H1 (cell line): ENCODE measurements at regions not wholly inside any gene's neighbourhood (a gene's known extent, or its start where the extent isn't known, plus 50 kb on each side); places are given as distances from the start of the nearest gene placed in this dataset.

Experiments
- CTCF ChIA-PET: fragments of 300-600 bp; sonication (Branson Sonifier 250); formaldehyde crosslinking; loops from one replicate; lab custom pipeline; 2021; ENCODE audit not compliant: partially characterized antibody; lab: Charles Lee
- POLR2A ChIA-PET: fragments of 300-600 bp; sonication (Branson Sonifier 250); formaldehyde crosslinking; loops from one replicate; lab custom pipeline; 2021; ENCODE audit warnings: inconsistent platforms; ENCODE audit not compliant: partially characterized antibody; lab: Charles Lee
- DNase-seq, 2 experiments: peaks; one replicate each; pipeline versions ENCODE4 v3.0.0 to v3.0.0-alpha.2; 2010 to 2022; ENCODE audit warnings: low spot score in 2 of 2, low read depth in 1 of 2, mixed read lengths in 1 of 2
- FAIRE-seq: peaks from 2 replicates; lab custom pipeline; 2011; peaks lifted over from hg19 to GRCh38; lab: Jason Lieb, UNC
- H2AFZ ChIP-seq: 2 replicates; pipeline ENCODE4 v1.8.1; 2012; ENCODE audit warnings: low read length, inconsistent platforms
- H2AK5ac ChIP-seq: 2 replicates; pipeline ENCODE4 v1.6.1; 2013; ENCODE audit warnings: low read depth, low read length
- H2BK120ac ChIP-seq: replicated peaks from 2 replicates; pipeline ENCODE3; 2013; ENCODE audit warnings: low read depth, low read length, inconsistent platforms
- H2BK12ac ChIP-seq: 2 replicates; pipeline ENCODE4 v1.6.1; 2013; ENCODE audit warnings: low read depth, low read length
- H2BK15ac ChIP-seq: 2 replicates; pipeline ENCODE4 v1.6.1; 2013; ENCODE audit warnings: low read length
- H2BK20ac ChIP-seq: 2 replicates; pipeline ENCODE4 v1.6.1; 2013; ENCODE audit warnings: low read length
- H2BK5ac ChIP-seq: 2 replicates; pipeline ENCODE4 v1.6.1; 2013; ENCODE audit warnings: low read depth, low read length
- H3K14ac ChIP-seq: 2 replicates; pipeline ENCODE4 v1.6.1; 2013; ENCODE audit warnings: inconsistent platforms; ENCODE audit not compliant: insufficient read length
- H3K18ac ChIP-seq: 2 replicates; pipeline ENCODE4 v1.6.1; 2013; ENCODE audit warnings: low read length; ENCODE audit errors: extremely low read depth
- H3K23ac ChIP-seq: 2 replicates; pipeline ENCODE4 v1.6.1; 2013; ENCODE audit warnings: inconsistent platforms; ENCODE audit not compliant: insufficient read length
- H3K23me2 ChIP-seq: 2 replicates; pipeline ENCODE4 v1.6.1; 2013; ENCODE audit warnings: low read depth, low read length
- H3K27ac ChIP-seq: 2 replicates; pipeline ENCODE4 v1.6.1; 2011; ENCODE audit warnings: low read depth, low read length, inconsistent platforms
- H3K27me3 ChIP-seq, 4 experiments: replicated peaks in 1 of 4; 1 replicate in 1 of 4; 2 replicates in 3 of 4; pipeline versions ENCODE4 v1.6.1 to v1.8.1; 2011 to 2013; ENCODE audit warnings: low read length in 3 of 4, mild to moderate bottlenecking in 3 of 4, inconsistent platforms in 2 of 4, mixed read lengths in 2 of 4, moderate library complexity in 1 of 4; ENCODE audit not compliant: control insufficient read depth in 3 of 4, insufficient read depth in 3 of 4; ENCODE audit errors: extremely low read depth in 1 of 4
- H3K36me3 ChIP-seq, 4 experiments: 2 replicates each; pipeline versions ENCODE4 v1.6.1 to v1.8.1; 2011 to 2013; ENCODE audit warnings: mild to moderate bottlenecking in 4 of 4, low read length in 3 of 4, moderate library complexity in 2 of 4, control low read depth in 1 of 4, inconsistent platforms in 1 of 4; ENCODE audit not compliant: insufficient read depth in 4 of 4, control insufficient read depth in 2 of 4
- H3K4ac ChIP-seq: replicated peaks from 2 replicates; pipeline ENCODE3; 2013; ENCODE audit warnings: low read length, low read depth, mixed read lengths, inconsistent platforms; ENCODE audit not compliant: insufficient read length
- H3K4me1 ChIP-seq, 4 experiments: replicated peaks in 1 of 4; 1 replicate in 1 of 4; 2 replicates in 3 of 4; pipeline versions ENCODE4 v1.6.1 to v1.8.1; 2011 to 2013; ENCODE audit warnings: low read length in 3 of 4, inconsistent platforms in 2 of 4, mixed read lengths in 1 of 4; ENCODE audit not compliant: insufficient read depth in 4 of 4, control insufficient read depth in 3 of 4
- H3K4me2 ChIP-seq, 2 experiments: 2 replicates each; pipeline versions ENCODE4 v1.6.1 to v1.8.1; 2011 to 2013; ENCODE audit warnings: low read depth in 2 of 2, low read length in 2 of 2, control low read depth in 1 of 2, inconsistent platforms in 1 of 2, mild to moderate bottlenecking in 1 of 2; ENCODE audit not compliant: insufficient read depth in 1 of 2
- H3K4me3 ChIP-seq, 4 experiments: fragments of 200-600, 300-600 bp in 1 of 4; sonication (generic), shearing (Covaris generic), sonication (Bioruptor Twin) in 1 of 4; 2 replicates each; pipeline versions ENCODE4 v1.5.1 to v1.8.1; 2011 to 2016; ENCODE audit warnings: low read length in 4 of 4, low read depth in 3 of 4, control low read depth in 2 of 4, inconsistent platforms in 2 of 4, mild to moderate bottlenecking in 2 of 4, mixed read lengths in 1 of 4, moderate library complexity in 1 of 4; ENCODE audit not compliant: insufficient read depth in 2 of 4; ENCODE audit errors: extremely low read depth in 1 of 4
- H3K56ac ChIP-seq: replicated peaks from 2 replicates; pipeline ENCODE3; 2013; ENCODE audit warnings: low read depth, mild to moderate bottlenecking, mixed read lengths, low read length, inconsistent platforms; ENCODE audit not compliant: insufficient read length
- H3K79me1 ChIP-seq: 2 replicates; pipeline ENCODE4 v1.6.1; 2013; ENCODE audit warnings: low read depth, low read length, control low read depth
- H3K79me2 ChIP-seq, 2 experiments: 2 replicates each; pipeline versions ENCODE4 v1.6.1 to v1.8.1; 2012 to 2013; ENCODE audit warnings: low read length in 2 of 2, mild to moderate bottlenecking in 2 of 2, inconsistent platforms in 1 of 2; ENCODE audit not compliant: insufficient read depth in 2 of 2, control insufficient read depth in 1 of 2
- H3K9ac ChIP-seq, 4 experiments: replicated peaks in 1 of 4; 1 replicate in 1 of 4; 2 replicates in 3 of 4; pipeline versions ENCODE4 v1.6.1 to v1.8.1; 2011 to 2013; ENCODE audit warnings: low read depth in 3 of 4, low read length in 3 of 4, control low read depth in 2 of 4, mild to moderate bottlenecking in 2 of 4, moderate library complexity in 2 of 4, inconsistent platforms in 1 of 4; ENCODE audit errors: extremely low read depth in 1 of 4
- H3K9me3 ChIP-seq, 2 experiments: 2 replicates each; pipeline versions ENCODE4 v1.6.1 to v1.8.1; 2012 to 2013; ENCODE audit warnings: mild to moderate bottlenecking in 2 of 2, moderate library complexity in 2 of 2, control low read depth in 1 of 2, inconsistent platforms in 1 of 2, low read depth in 1 of 2, low read length in 1 of 2, mixed read lengths in 1 of 2; ENCODE audit not compliant: insufficient read depth in 2 of 2
- H4K20me1 ChIP-seq, 2 experiments: replicated peaks in 1 of 2; 2 replicates each; pipeline versions ENCODE3 to v1.8.1; 2011 to 2013; ENCODE audit warnings: inconsistent platforms in 2 of 2, low read length in 2 of 2, mild to moderate bottlenecking in 1 of 2; ENCODE audit not compliant: insufficient read depth in 2 of 2, control insufficient read depth in 1 of 2
- H4K5ac ChIP-seq: 2 replicates; pipeline ENCODE4 v1.6.1; 2013; ENCODE audit warnings: low read length, low read depth, mixed read lengths, inconsistent platforms; ENCODE audit not compliant: insufficient read length
- H4K8ac ChIP-seq: 2 replicates; pipeline ENCODE4 v1.8.0; 2013; ENCODE audit warnings: mild to moderate bottlenecking, moderate library complexity, low read length, inconsistent platforms; ENCODE audit not compliant: insufficient read depth; ENCODE audit errors: extremely low read depth
- H4K91ac ChIP-seq: replicated peaks from 2 replicates; pipeline ENCODE3; 2013; ENCODE audit warnings: low read length, mixed read lengths, inconsistent platforms; ENCODE audit not compliant: insufficient read length
- ATF2 ChIP-seq: IDR thresholded peaks from 2 replicates; pipeline ENCODE4 v1.6.1; 2012; ENCODE audit warnings: low read length, inconsistent platforms
- BACH1 ChIP-seq: IDR thresholded peaks from 2 replicates; pipeline ENCODE4 v1.6.1; 2012; ENCODE audit warnings: low read length, improper control_type of control experiment
- BRCA1 ChIP-seq: IDR thresholded peaks from 2 replicates; pipeline ENCODE4 v1.6.1; 2012; ENCODE audit warnings: low read depth, low read length, improper control_type of control experiment
- CHD2 ChIP-seq: IDR thresholded peaks from 2 replicates; pipeline ENCODE4 v1.6.1; 2012; ENCODE audit warnings: low read length, improper control_type of control experiment
- CREB1 ChIP-seq: IDR thresholded peaks from 2 replicates; pipeline ENCODE4 v1.6.1; 2012; ENCODE audit warnings: inconsistent platforms
- GTF2F1 ChIP-seq: IDR thresholded peaks from 2 replicates; pipeline ENCODE4 v1.6.1; 2012; ENCODE audit warnings: low read depth, low read length, improper control_type of control experiment, borderline replicate concordance
- KDM4A ChIP-seq: IDR thresholded peaks from one replicate; pipeline ENCODE4 v1.7.1; 2012; ENCODE audit warnings: low read depth, mild to moderate bottlenecking, moderate library complexity, low read length, inconsistent platforms; ENCODE audit not compliant: severe bottlenecking
- KDM5A ChIP-seq: fragments of 200-600 bp; IDR thresholded peaks from 2 replicates; pipeline ENCODE4 v1.7.1; 2012; ENCODE audit warnings: mild to moderate bottlenecking, low read length, inconsistent platforms, mixed read lengths
- NRF1 ChIP-seq: IDR thresholded peaks from 2 replicates; pipeline ENCODE4 v1.6.1; 2011; ENCODE audit warnings: mild to moderate bottlenecking, low read depth, low read length, improper control_type of control experiment
- POLR2A ChIP-seq, 2 experiments: IDR thresholded peaks; 1 replicate in 1 of 2; 2 replicates in 1 of 2; pipeline ENCODE4 v1.6.1; 2011; ENCODE audit warnings: low read depth in 2 of 2, low read length in 2 of 2, mild to moderate bottlenecking in 2 of 2; ENCODE audit errors: control extremely low read depth in 1 of 2
- SIN3A ChIP-seq, 2 experiments: IDR thresholded peaks in 1 of 2; conservative IDR thresholded peaks in 1 of 2; 2 replicates each; pipeline ENCODE4 v1.6.1; 2011 to 2012; ENCODE audit warnings: low read length in 2 of 2, improper control_type of control experiment in 1 of 2, low read depth in 1 of 2, mild to moderate bottlenecking in 1 of 2
- SP1 ChIP-seq: IDR thresholded peaks from 2 replicates; pipeline ENCODE4 v1.6.1; 2011; ENCODE audit warnings: low read depth, low read length
- TCF12 ChIP-seq: IDR thresholded peaks from 2 replicates; pipeline ENCODE4 v1.6.1; 2011; ENCODE audit warnings: low read depth, mild to moderate bottlenecking, low read length
- YY1 ChIP-seq: IDR thresholded peaks from 2 replicates; pipeline ENCODE4 v1.6.1; 2011; ENCODE audit warnings: low read depth, mild to moderate bottlenecking, low read length
- ZNF274 ChIP-seq: IDR thresholded peaks from 2 replicates; pipeline ENCODE4 v1.7.0; 2012; ENCODE audit warnings: low read length, borderline replicate concordance; ENCODE audit errors: extremely low read depth
- WGBS, 2 experiments: shearing (Covaris generic) in 1 of 2; methylation state at CpG; one replicate each; pipeline versions ENCODE4 v1.1.6 to v1.1.7; 2013 to 2015; ENCODE audit warnings: low lambda C conversion rate in 2 of 2, mixed read lengths in 2 of 2, inconsistent platforms in 1 of 2, low coverage in 1 of 2, missing lambda C conversion rate in 1 of 2; ENCODE audit not compliant: insufficient replicate concordance in 2 of 2, insufficient coverage in 1 of 2, insufficient read length in 1 of 2; ENCODE audit errors: extremely low coverage in 1 of 2, missing lambda C conversion rate in 1 of 2; 5-methylcytosine and 5-hydroxymethylcytosine counted together

- Histone ChIP-seq H4K91ac (no peak overlapping the region), H3K4me2 (no peak overlapping the region), H2BK12ac (no peak overlapping the region), H3K79me2 (no peaks in the 10 kb centered on the region), H3K27me3 (no peaks in the 10 kb centered on the region), H2AFZ (no peak overlapping the region), H4K20me1 (no peaks in the 10 kb centered on the region), H3K4ac (no peak overlapping the region), H2BK5ac (no peak overlapping the region), H3K23me2 (no peaks in the 10 kb centered on the region), H2BK120ac (no peak overlapping the region), H3K79me1 (no peaks in the 10 kb centered on the region), H4K5ac (no peak overlapping the region), H3K9me3 (peaks cover 0 to 7% of the 10 kb centered on the region in 2 experiments; a peak in 2 of 4 replicates), H4K8ac (no peak overlapping the region), H3K23ac (no peak overlapping the region), H2BK15ac (no peak overlapping the region), H3K4me3 (no peak overlapping the region), H2BK20ac (no peak overlapping the region), H3K27ac (no peak overlapping the region), H2AK5ac (no peak overlapping the region), H3K56ac (no peak overlapping the region), H3K14ac (no peak overlapping the region), H3K4me1 (peaks cover 0 to 2% (median 0%) of the 10 kb centered on the region in 4 experiments; a peak in 1 of 7 replicates), H3K9ac (no peak overlapping the region), H3K18ac (no peak overlapping the region), H3K36me3 (no peaks in the 10 kb centered on the region)
- FAIRE-seq, result no peak
- ChIA-PET CTCF (interaction anchor here (0.6 to 1.5 kb wide), 2 partner anchors 8 to 134 kb away, joined by 3 read pairs; no protein-coding TSS in a partner anchor), POLR2A (no interaction called here)
- no peak for DNase-seq
- WGBS, 2 experiments, result 54% methylated on average over 1 of the region's 1 CpG; no CpG with 5 or more reads in 1 of the 2 experiments
- no peak for TF ChIP-seq GTF2F1
- no peak for TF ChIP-seq CREB1
- no peak for TF ChIP-seq CHD2
- TF ChIP-seq YY1, result no peak
- TF ChIP-seq TCF12, result no peak
- no peak for TF ChIP-seq KDM5A
- no peak for TF ChIP-seq NRF1
- no peak for TF ChIP-seq POLR2A (IDR thresholded peaks at IDR 0.05; ENCODE audit: control extremely low read depth in 1 of 2, low read depth in 2 of 2, low read length in 2 of 2)
- no peak for TF ChIP-seq KDM4A
- TF ChIP-seq ZNF274, result no peak
- TF ChIP-seq SIN3A (conservative IDR thresholded peaks at IDR 0.05 in 1 of 2, IDR thresholded peaks at IDR 0.05 in 1 of 2; ENCODE audit: low read depth in 1 of 2, low read length in 2 of 2), result no peak
- TF ChIP-seq ATF2, result no peak
- no peak for TF ChIP-seq BACH1
- no peak for TF ChIP-seq BRCA1
- TF ChIP-seq SP1, result no peak
These were observed 425.2 kb upstream of the ZNF608 start for GRCh38 chr5:125171641-125172040.
